ENCODE measurements at regions not wholly inside any gene's neighbourhood (a gene's known extent, or its start where the extent isn't known, plus 50 kb on each side); places are given as distances from the start of the nearest gene placed in this dataset.
"Not testable (repeated sequence)": the region's sequence is repeated elsewhere in the genome, so short reads cannot be mapped to it uniquely, and the experiment has no call there.

GRCh38 chr5:122515210-122515609 is 203.2 kb downstream of the SNCAIP start:
- not testable (repeated sequence) for DNase-seq (ENCODE audit: low read depth in 1 of 2, low spot score in 1 of 2); H3K27ac ChIP-seq (replicated peaks); H3K4me3 ChIP-seq (replicated peaks; ENCODE audit: insufficient read depth, low read length); H3K27me3 ChIP-seq (ENCODE audit: insufficient read depth, poor library complexity, severe bottlenecking)

- Histone ChIP-seq H3K4me3 (replicated peaks; ENCODE audit: insufficient read depth, low read length) (no peak overlapping the region), H3K27ac (replicated peaks) (no peak overlapping the region), H3K27me3 (ENCODE audit: insufficient read depth, poor library complexity, severe bottlenecking) (no peaks in the 10 kb centered on the region)
- TF ChIP-seq SPI1 (IDR thresholded peaks at IDR 0.05; ENCODE audit: borderline replicate concordance, low read depth): no peak
- no peak for TF ChIP-seq REST (IDR thresholded peaks at IDR 0.05; ENCODE audit: insufficient replicate concordance, low read depth)
- no peak for TF ChIP-seq CTCF (IDR thresholded peaks at IDR 0.05; ENCODE audit: insufficient read depth, low read length)
- TF ChIP-seq POLR2AphosphoS5 (IDR thresholded peaks at IDR 0.05; ENCODE audit: low read depth): no peak
- TF ChIP-seq GABPA (IDR thresholded peaks at IDR 0.05; ENCODE audit: low read depth): no peak
- DNase-seq (ENCODE audit: low read depth in 1 of 2, low spot score in 1 of 2): peak in 1 of 2 experiments; percentile 1
These were observed 203.8 kb downstream of the SNCAIP start for GRCh38 chr5:122515709-122516431.

GRCh38 chr5:122516432-122516743 is 204.4 kb downstream of the SNCAIP start:
- H3K27me3 ChIP-seq (ENCODE audit: insufficient read depth, poor library complexity, severe bottlenecking): no peaks in the 10 kb centered on the region
- no peak overlapping the region for H3K4me3 ChIP-seq (replicated peaks; ENCODE audit: insufficient read depth, low read length)
- TF ChIP-seq GABPA (IDR thresholded peaks at IDR 0.05; ENCODE audit: low read depth): no peak
- no peak for DNase-seq (ENCODE audit: low read depth in 1 of 2, low spot score in 1 of 2)
- H3K27ac ChIP-seq (replicated peaks): no peak overlapping the region

- no peak for TF ChIP-seq GABPA (IDR thresholded peaks at IDR 0.05; ENCODE audit: low read depth)
- TF ChIP-seq POLR2AphosphoS5 (IDR thresholded peaks at IDR 0.05; ENCODE audit: low read depth): no peak
- no peak for TF ChIP-seq SPI1 (IDR thresholded peaks at IDR 0.05; ENCODE audit: borderline replicate concordance, low read depth)
- no peak for TF ChIP-seq CTCF (IDR thresholded peaks at IDR 0.05; ENCODE audit: insufficient read depth, low read length)
- no peak for TF ChIP-seq REST (IDR thresholded peaks at IDR 0.05; ENCODE audit: insufficient replicate concordance, low read depth)
- Histone ChIP-seq H3K4me3 (replicated peaks; ENCODE audit: insufficient read depth, low read length) (no peak overlapping the region), H3K27me3 (ENCODE audit: insufficient read depth, poor library complexity, severe bottlenecking) (no peaks in the 10 kb centered on the region), H3K27ac (replicated peaks) (no peak overlapping the region)
- DNase-seq (ENCODE audit: low read depth in 1 of 2, low spot score in 1 of 2): no peak
These were observed 205.1 kb downstream of the SNCAIP start for GRCh38 chr5:122517091-122517490.

- no peak for TF ChIP-seq SPI1 (IDR thresholded peaks at IDR 0.05; ENCODE audit: borderline replicate concordance, low read depth)
- no peak for TF ChIP-seq REST (IDR thresholded peaks at IDR 0.05; ENCODE audit: insufficient replicate concordance, low read depth)
- no peak for TF ChIP-seq POLR2AphosphoS5 (IDR thresholded peaks at IDR 0.05; ENCODE audit: low read depth)
- TF ChIP-seq CTCF (IDR thresholded peaks at IDR 0.05; ENCODE audit: insufficient read depth, low read length): no peak
- no peak for TF ChIP-seq GABPA (IDR thresholded peaks at IDR 0.05; ENCODE audit: low read depth)
- DNase-seq (ENCODE audit: low read depth in 1 of 2, low spot score in 1 of 2): no peak
- H3K27ac ChIP-seq (replicated peaks): no peak overlapping the region
- no peak overlapping the region for H3K4me3 ChIP-seq (replicated peaks; ENCODE audit: insufficient read depth, low read length)
- H3K27me3 ChIP-seq (ENCODE audit: insufficient read depth, poor library complexity, severe bottlenecking): no peaks in the 10 kb centered on the region
These were observed 211.7 kb downstream of the SNCAIP start for GRCh38 chr5:122523776-122524175.
